HG02610 (cell line): ENCODE measurements at regions not wholly inside any gene's neighbourhood (a gene's known extent, or its start where the extent isn't known, plus 50 kb on each side); places are given as distances from the start of the nearest gene placed in this dataset.

Experiments used
- ATAC-seq: cut with Tn5 transposase; IDR thresholded peaks from one replicate; pipeline ENCODE4 v1.9.1; 2021; ENCODE audit warnings: mild to moderate bottlenecking, moderate library complexity; ENCODE audit not compliant: unreplicated experiment

GRCh38 chr3:88209356-88209755 lies 59.6 kb downstream of the C3orf38 start:
- no peak for ATAC-seq

GRCh38 chr3:88211096-88211890 lies 61.5 kb downstream of the C3orf38 start:
- ATAC-seq = no peak

GRCh38 chr3:88219138-88219792 lies 69.5 kb downstream of the C3orf38 start:
- peak; percentile 82 for ATAC-seq

GRCh38 chr3:88220126-88220525 lies 70.4 kb downstream of the C3orf38 start:
- no peak for ATAC-seq

GRCh38 chr3:88221726-88222125 lies 72.0 kb downstream of the C3orf38 start:
- ATAC-seq = no peak

GRCh38 chr3:88222343-88222742 lies 72.6 kb downstream of the C3orf38 start:
- no peak for ATAC-seq

GRCh38 chr3:88225326-88226008 lies 75.7 kb downstream of the C3orf38 start:
- ATAC-seq = no peak

- ATAC-seq = no peak
Observed at GRCh38 chr3:88226910-88227309, 77.2 kb downstream of the C3orf38 start.

- ATAC-seq = no peak
Observed at GRCh38 chr3:88230638-88231037, 80.9 kb downstream of the C3orf38 start.

- no peak for ATAC-seq
Observed at GRCh38 chr3:88231207-88231606, 81.4 kb downstream of the C3orf38 start.

- ATAC-seq = no peak
Observed at GRCh38 chr3:88231632-88232031, 81.9 kb downstream of the C3orf38 start.

- ATAC-seq = no peak
Observed at GRCh38 chr3:88235102-88235501, 85.3 kb downstream of the C3orf38 start.

GRCh38 chr3:88239870-88240269 lies 90.1 kb downstream of the C3orf38 start:
- ATAC-seq = no peak

- no peak for ATAC-seq
Observed at GRCh38 chr3:88248658-88249057, 98.9 kb downstream of the C3orf38 start.

GRCh38 chr3:88259045-88259444 lies 109.3 kb downstream of the C3orf38 start:
- no peak for ATAC-seq

- ATAC-seq = no peak
Observed at GRCh38 chr3:88262527-88262926, 112.8 kb downstream of the C3orf38 start.

GRCh38 chr3:88263417-88264100 lies 113.8 kb downstream of the C3orf38 start:
- ATAC-seq = no peak

- no peak for ATAC-seq
Observed at GRCh38 chr3:88267441-88267840, 117.7 kb downstream of the C3orf38 start.

- ATAC-seq = no peak
Observed at GRCh38 chr3:88267847-88268246, 118.1 kb downstream of the C3orf38 start.

GRCh38 chr3:88280326-88280725 lies 130.6 kb downstream of the C3orf38 start:
- ATAC-seq = no peak

GRCh38 chr3:88282528-88283241 lies 132.9 kb downstream of the C3orf38 start:
- ATAC-seq = no peak
